Fibroblast of lung (primary cell): ENCODE measurements at regions not wholly inside any gene's neighbourhood (a gene's known extent, or its start where the extent isn't known, plus 50 kb on each side); places are given as distances from the start of the nearest gene placed in this dataset.

Source experiments
- CTCF ChIP-seq, 2 donors: IDR thresholded peaks in 1 of 2; conservative IDR thresholded peaks in 1 of 2; 1 replicate in 1 of 2; 2 replicates in 1 of 2; pipeline ENCODE4 v1.5.1; 2011 to 2012; ENCODE audit warnings: low read length in 2 of 2, control low read depth in 1 of 2, inconsistent platforms in 1 of 2, low read depth in 1 of 2, mild to moderate bottlenecking in 1 of 2
- EZH2 ChIP-seq: IDR thresholded peaks from 2 replicates; pipeline ENCODE4 v1.5.1; 2012; ENCODE audit warnings: low read length, control low read depth, mild to moderate bottlenecking; ENCODE audit errors: missing control alignments

- TF ChIP-seq CTCF (conservative IDR thresholded peaks at IDR 0.05 in 1 of 2, IDR thresholded peaks at IDR 0.05 in 1 of 2; ENCODE audit: low read depth in 1 of 2, low read length in 2 of 2) (no peak), EZH2 (no peak)
Observed at GRCh38 chr1:73472810-73473209, 725.2 kb downstream of the LRRIQ3 start.
